HG02943 (cell line): ENCODE measurements at regions not wholly inside any gene's neighbourhood (a gene's known extent, or its start where the extent isn't known, plus 50 kb on each side); places are given as distances from the start of the nearest gene placed in this dataset.

Experiments used
- ATAC-seq: cut with Tn5 transposase; IDR thresholded peaks from one replicate; pipeline ENCODE4 v1.9.1; 2021; ENCODE audit warnings: mild to moderate bottlenecking, low read depth, moderate library complexity; ENCODE audit not compliant: unreplicated experiment

GRCh38 chr10:78923647-78924318, 145.0 kb upstream of the ZMIZ1 start:
- no peak for ATAC-seq

GRCh38 chr10:78924319-78925003, 144.3 kb upstream of the ZMIZ1 start:
- no peak for ATAC-seq

- no peak for ATAC-seq
Measured at GRCh38 chr10:78925275-78925674, 143.5 kb upstream of the ZMIZ1 start.

DNA sequence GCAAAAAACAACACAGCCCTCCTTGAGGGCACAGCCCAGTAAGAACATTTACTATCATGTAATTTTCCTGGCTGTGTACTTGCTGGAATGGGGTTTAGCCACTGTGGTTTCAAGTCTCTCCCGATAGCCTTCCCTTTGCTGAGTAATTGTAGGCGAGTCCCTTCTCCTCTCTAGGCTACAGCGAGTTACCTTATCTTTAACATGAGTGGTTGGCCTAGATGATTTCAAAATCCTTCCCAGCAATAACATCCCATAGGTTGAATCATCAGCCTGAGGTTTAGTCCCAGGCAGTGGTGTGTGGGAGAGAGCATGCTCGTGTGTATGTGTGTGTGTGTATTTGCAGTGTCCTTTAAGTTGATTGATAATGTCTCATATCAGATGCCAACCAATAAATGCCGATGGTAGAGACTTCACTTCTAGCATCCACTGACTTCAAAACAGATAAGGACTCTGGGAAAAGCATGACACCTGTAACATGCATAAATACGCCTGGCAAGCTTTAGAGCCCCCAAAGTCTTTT, 142.9 kb upstream of the ZMIZ1 start:
- ATAC-seq: no peak

GRCh38 chr10:78927257-78927995, 141.3 kb upstream of the ZMIZ1 start:
- no peak for ATAC-seq

- no peak for ATAC-seq
Measured at GRCh38 chr10:78928330-78928729, 140.4 kb upstream of the ZMIZ1 start.

GRCh38 chr10:78929541-78929940, 139.2 kb upstream of the ZMIZ1 start:
- ATAC-seq: no peak

DNA sequence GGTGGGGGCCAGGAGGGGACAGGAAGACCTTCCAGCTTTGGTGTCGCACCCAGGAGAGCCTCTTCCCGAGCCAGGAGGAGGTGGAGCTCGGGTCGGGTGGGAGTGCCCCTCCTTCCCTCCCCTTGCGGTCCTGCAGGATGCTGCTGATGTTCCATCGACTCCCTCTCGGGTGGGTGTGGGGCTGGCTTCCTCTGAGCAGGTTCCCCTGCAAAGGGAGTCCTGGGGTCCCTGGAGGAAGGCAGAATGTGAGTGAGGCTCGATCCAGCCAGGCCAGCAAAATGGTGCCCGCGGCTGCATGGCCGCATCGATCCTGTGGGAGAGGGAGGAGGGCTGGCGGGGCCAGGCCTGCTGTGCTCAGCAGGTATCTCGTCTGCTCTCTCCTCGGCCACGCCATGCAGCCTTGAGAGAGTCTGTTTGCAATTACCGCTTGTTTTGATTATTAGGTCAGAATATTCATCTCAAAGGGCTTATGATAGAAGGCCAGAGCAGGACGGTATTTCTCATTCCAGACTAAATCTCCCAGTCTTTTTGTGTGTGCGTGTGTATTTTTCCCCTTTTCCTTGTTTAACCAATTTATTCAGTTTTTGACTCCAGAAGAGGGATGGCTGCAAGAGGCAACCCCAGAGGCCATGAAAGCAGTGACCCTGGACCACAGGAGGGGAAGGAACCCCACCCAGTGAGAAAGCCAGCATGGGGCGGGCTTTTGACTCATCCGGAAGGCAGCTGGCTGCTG, 137.3 kb upstream of the ZMIZ1 start:
- no peak for ATAC-seq

DNA sequence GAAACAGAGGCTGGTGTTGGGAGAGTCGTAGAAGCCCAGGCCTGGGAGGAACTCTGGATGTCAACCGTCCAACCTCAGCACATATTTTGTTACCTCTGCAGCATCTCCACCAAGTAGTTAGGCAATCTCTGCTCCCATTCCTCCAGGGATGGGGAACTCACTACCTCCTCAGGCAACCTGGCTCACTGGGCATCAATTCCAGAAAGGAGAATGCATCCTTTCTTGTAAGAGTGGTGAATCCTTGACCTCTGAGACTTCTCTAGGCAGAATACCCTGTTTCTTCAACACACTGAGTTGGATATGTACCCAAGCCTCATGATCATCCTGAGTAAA, 136.7 kb upstream of the ZMIZ1 start:
- ATAC-seq: no peak

DNA sequence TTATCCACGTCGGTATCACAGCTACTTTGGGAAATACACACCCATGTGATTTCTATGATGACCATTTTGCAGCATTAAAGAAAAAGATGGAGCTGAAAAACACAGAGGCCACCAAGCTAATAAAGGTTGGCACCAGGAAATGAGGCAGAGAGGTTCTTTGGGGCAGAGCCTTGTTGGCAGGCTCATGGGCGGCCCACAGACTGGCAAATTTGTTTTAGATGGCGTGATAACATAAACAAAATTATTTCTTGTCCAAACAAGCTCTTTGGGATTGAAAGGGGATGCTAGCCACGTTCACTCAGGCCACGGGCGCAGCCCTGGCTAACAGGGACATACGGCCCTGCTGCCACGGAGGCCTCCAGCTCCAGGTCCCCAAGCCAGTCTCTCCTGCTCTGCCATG, 135.9 kb upstream of the ZMIZ1 start:
- ATAC-seq: no peak

GRCh38 chr10:78933828-78934531, 134.8 kb upstream of the ZMIZ1 start:
- no peak for ATAC-seq

DNA sequence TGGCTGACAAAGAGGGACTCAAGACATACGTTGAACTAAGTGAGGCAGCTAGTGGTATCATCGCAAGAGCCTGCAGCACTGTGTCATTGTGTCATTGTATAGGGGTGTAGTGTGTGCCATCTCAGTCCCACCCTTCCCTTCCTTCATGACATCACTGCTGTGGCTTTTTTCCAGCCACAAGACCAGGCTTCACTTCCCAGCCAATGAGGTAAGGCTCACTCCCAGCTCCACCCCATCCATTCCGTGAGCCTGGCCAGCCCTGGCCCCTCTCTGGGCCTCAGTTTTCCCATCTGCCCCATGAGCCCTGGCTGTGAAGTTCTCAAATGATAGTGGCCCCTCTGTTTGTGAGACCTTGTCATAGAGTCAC, 134.3 kb upstream of the ZMIZ1 start:
- ATAC-seq: no peak

GRCh38 chr10:78934994-78935602, 133.7 kb upstream of the ZMIZ1 start:
- no peak for ATAC-seq

DNA sequence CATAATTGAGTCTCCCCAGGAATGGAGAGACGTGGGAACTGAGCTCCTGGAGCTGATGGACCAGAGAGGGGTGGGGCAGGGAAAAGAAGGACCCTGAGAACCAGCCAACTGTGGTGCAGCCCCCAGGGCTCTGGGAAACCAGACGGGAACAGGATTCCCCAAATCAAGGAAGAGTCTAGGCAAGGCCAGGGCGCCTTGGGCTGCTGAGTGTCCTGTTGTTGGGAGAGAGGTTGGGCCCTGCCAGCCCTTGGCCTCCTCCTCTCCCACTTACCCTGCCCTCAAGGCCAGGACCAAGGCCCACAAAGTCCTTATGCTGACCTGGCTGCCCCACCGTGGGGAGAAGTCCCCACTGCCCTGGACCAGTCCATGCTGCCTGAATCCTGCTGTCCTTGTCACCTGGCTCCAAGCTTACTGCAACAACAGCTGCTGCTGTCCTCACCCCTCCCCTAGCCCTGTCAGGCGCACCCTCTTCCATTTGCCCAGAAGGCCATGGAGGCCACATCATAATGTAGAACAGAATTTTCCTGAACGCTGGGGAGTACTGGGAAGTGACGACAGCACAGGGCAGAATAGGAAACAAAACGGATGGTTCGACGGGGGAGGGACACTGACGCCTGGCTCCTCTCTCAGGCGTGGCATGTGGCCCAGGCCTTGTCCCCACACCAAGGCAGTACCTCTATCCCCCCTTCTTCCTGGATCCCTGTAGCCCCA, 132.9 kb upstream of the ZMIZ1 start:
- ATAC-seq: no peak

DNA sequence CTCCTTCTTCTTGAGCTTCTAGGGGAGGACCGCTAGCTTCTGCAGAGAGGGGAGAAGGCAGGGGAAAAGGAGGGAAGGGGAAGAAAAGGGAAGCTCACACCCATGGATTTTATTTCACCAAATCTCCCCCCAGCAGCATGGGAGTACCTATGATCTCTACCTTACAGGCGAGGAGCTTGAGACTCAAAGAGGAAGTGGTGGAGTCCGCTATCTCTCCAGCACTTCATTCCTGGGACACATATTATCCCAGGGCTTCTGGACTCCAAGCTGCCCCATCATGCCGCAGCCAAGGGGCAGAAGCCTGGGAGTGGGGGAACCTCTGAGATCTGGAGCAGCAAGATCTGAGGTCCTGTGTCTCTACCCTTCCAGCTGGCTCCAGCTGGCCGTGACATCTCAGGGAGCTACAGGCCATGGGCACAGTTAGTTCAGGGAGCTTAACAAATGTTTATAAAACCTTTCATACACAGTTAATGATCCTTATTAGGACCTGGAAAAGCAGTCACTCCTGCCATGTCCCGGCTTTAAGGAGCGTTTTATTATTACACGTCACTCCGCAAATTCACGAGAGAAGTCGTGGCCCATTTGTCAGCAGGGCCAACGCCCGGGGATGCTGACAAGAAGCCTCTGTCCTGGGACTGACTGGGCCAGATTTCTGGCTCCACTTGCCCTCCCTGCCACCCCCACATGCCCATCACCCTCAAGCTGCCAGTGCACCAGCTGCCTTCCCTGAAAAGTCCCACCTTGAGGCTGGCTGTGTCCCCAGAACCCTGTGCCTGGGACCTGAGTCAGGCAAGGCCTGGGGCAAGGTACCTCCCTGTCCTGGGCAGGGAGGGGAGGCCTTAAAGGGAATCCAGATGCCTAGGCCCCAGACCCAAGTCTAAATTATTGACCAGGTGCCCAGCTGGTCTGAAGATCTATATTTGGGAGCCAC, 132.1 kb upstream of the ZMIZ1 start:
- ATAC-seq: no peak

GRCh38 chr10:78937393-78937792, 131.4 kb upstream of the ZMIZ1 start:
- ATAC-seq: no peak

DNA sequence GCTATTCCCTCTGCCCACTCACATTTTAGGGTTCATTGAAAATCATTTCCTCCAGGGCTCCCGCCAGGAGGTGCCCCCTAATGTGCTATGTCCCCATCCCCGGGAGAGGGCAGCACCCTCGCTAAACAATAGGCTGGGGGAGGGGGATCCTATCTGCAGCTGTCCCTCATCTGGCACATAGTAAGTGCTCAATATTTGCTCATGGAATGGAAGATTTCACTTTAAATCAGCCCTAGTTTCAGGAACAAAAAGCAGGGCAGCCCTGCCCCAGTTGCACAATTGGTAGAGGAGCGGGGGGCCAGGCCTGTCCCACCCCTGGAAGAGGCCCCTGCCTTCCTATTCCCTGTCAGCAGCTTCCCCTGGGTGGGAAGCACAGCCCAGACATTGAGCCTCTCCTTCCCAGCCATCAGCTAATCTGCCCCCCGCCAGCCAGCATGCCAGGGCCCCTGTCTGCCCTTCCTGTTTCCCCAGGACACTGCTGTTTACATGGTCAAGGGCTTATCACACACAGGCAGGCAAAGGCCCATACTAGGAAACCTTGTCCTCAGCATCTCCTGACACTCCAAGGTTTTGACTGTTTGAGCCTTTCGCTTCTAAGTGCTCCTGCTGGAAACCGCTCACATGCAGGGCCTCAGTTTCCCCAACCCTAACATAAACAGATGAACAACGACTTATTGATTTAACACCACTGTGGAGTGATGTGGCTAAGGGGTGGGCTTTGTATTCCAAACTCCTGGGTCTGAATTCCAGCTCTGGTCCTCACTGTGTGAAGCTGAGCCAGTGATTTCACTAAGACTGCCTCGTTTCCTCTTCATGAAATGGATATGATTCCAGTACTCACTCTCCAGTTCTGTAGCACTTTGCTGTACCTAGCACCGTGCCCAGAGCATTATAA, 130.7 kb upstream of the ZMIZ1 start:
- no peak for ATAC-seq
